ENCODE measurements at regions not wholly inside any gene's neighbourhood (a gene's known extent, or its start where the extent isn't known, plus 50 kb on each side); places are given as distances from the start of the nearest gene placed in this dataset.

- TF ChIP-seq, protein P1, sequence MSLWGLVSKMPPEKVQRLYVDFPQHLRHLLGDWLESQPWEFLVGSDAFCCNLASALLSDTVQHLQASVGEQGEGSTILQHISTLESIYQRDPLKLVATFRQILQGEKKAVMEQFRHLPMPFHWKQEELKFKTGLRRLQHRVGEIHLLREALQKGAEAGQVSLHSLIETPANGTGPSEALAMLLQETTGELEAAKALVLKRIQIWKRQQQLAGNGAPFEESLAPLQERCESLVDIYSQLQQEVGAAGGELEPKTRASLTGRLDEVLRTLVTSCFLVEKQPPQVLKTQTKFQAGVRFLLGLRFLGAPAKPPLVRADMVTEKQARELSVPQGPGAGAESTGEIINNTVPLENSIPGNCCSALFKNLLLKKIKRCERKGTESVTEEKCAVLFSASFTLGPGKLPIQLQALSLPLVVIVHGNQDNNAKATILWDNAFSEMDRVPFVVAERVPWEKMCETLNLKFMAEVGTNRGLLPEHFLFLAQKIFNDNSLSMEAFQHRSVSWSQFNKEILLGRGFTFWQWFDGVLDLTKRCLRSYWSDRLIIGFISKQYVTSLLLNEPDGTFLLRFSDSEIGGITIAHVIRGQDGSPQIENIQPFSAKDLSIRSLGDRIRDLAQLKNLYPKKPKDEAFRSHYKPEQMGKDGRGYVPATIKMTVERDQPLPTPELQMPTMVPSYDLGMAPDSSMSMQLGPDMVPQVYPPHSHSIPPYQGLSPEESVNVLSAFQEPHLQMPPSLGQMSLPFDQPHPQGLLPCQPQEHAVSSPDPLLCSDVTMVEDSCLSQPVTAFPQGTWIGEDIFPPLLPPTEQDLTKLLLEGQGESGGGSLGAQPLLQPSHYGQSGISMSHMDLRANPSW (CRISPR knock-in tag; IDR thresholded peaks at IDR 0.05) = 0 out of 2 replicates have a peak, but pooled peaks have one; percentile 26
- TF ChIP-seq, protein P2, sequence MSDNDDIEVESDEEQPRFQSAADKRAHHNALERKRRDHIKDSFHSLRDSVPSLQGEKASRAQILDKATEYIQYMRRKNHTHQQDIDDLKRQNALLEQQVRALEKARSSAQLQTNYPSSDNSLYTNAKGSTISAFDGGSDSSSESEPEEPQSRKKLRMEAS (CRISPR knock-in tag; IDR thresholded peaks at IDR 0.05) = peak; percentile 68; the same call in 1 of the 2 replicates
- TF ChIP-seq, protein P3, sequence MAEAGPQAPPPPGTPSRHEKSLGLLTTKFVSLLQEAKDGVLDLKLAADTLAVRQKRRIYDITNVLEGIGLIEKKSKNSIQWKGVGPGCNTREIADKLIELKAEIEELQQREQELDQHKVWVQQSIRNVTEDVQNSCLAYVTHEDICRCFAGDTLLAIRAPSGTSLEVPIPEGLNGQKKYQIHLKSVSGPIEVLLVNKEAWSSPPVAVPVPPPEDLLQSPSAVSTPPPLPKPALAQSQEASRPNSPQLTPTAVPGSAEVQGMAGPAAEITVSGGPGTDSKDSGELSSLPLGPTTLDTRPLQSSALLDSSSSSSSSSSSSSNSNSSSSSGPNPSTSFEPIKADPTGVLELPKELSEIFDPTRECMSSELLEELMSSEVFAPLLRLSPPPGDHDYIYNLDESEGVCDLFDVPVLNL (CRISPR knock-in tag; IDR thresholded peaks at IDR 0.05; ENCODE audit: low read depth) = no peak
- TF ChIP-seq ATF1 (CRISPR knock-in tag; IDR thresholded peaks at IDR 0.05) (no peak), ATF1 (tag; IDR thresholded peaks at IDR 0.05) (peak; percentile 60), ZNF766 (CRISPR knock-in tag; conservative IDR thresholded peaks at IDR 0.05) (no peak), TARDBP (IDR thresholded peaks at IDR 0.05) (peak; percentile 72; the same call in 1 of the 2 replicates), ZBTB11 (CRISPR knock-in tag; IDR thresholded peaks at IDR 0.05) (peak in 2 of 3 experiments; percentile 71 to 90; a peak in 4 of 6 replicates), LCOR (CRISPR knock-in tag; IDR thresholded peaks at IDR 0.05) (peak; percentile 26; the same call in 1 of the 2 replicates), GABPB1 (CRISPR knock-in tag; IDR thresholded peaks at IDR 0.05) (peak; percentile 88), PHF20 (IDR thresholded peaks at IDR 0.05; ENCODE audit: partially characterized antibody) (no peak), ARID4B (CRISPR knock-in tag; IDR thresholded peaks at IDR 0.05) (0 out of 2 replicates have a peak, but pooled peaks have one; percentile 67), ID3 (CRISPR knock-in tag; IDR thresholded peaks at IDR 0.05) (no peak), ID3 (tag; IDR thresholded peaks at IDR 0.05) (peak; percentile 27; the same call in 1 of the 2 replicates)
Measured at GRCh38 chr1:50332941-50333594, 90.2 kb downstream of the DMRTA2 start (continued).
